HG02588 (cell line): ENCODE measurements at regions not wholly inside any gene's neighbourhood (a gene's known extent, or its start where the extent isn't known, plus 50 kb on each side); places are given as distances from the start of the nearest gene placed in this dataset.
"Not testable (repeated sequence)": the region's sequence is repeated elsewhere in the genome, so short reads cannot be mapped to it uniquely, and the experiment has no call there.

ENCODE experiments used
- ATAC-seq: cut with Tn5 transposase; IDR thresholded peaks from one replicate; pipeline ENCODE4 v1.9.1; 2021; ENCODE audit warnings: mild to moderate bottlenecking, moderate library complexity; ENCODE audit not compliant: unreplicated experiment

GRCh38 chr15:95119041-95119610, 887.8 kb downstream of the MCTP2 start:
- no peak for ATAC-seq

- ATAC-seq = no peak
These were observed 889.2 kb downstream of the MCTP2 start for GRCh38 chr15:95120595-95120994.

DNA sequence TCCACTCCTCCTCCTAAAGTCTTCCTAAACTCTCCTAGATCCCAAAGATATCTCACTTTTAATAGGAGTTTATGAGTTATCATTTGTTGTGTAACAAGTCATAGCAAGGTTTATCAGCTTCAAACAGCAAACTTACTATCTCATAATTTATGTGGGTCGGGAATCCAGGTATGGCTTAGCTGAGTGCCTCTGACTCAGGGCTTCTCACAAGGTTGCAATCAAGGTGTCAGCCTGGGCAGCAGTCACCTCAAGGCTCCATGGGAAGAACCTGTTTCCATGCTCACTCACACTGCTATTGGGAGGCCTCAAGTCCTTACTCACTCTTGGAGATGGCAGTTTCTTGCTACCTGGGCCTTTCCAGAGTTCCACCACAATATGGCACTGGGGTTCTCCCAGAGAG, 889.8 kb downstream of the MCTP2 start:
- ATAC-seq = no peak

GRCh38 chr15:95125803-95126202, 894.4 kb downstream of the MCTP2 start:
- no peak for ATAC-seq

DNA sequence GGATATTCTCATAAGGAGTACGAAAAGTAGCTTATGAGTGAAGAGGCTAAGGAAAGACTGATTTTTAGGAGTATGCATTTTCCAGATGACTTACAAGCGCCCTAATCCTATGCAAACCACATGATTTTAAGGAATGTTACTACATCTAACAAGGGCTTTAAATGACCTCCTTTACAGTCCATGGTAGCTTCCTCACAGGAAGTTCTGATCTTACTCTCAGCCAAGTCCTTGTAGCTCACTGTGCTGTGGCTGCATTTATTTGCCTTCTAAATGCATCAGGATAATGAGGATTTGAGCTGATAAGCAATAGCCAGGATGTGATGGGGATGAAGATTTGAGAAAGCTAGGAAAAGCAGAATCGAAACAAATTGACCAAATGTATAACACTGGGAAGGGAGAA, 896.0 kb downstream of the MCTP2 start:
- no peak for ATAC-seq

DNA sequence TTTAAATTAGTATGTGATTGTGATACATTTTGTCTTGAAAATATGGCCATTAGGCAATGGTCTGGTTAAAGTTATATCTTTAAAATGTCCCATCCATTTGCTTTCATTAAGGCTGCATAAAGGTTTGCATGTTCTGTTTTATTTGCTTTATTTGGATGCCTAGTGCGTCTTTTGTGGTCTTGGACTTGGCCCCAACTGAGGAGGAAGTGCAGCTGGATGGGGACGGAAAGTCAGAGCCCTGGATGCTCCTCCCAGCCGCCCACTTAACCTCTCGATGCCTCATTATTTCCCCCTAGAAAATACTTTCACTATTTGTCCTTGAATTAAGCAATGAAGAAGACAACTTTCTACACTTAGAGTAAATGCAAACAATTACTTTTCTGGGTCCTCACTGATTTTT, 898.2 kb downstream of the MCTP2 start:
- ATAC-seq = no peak

DNA sequence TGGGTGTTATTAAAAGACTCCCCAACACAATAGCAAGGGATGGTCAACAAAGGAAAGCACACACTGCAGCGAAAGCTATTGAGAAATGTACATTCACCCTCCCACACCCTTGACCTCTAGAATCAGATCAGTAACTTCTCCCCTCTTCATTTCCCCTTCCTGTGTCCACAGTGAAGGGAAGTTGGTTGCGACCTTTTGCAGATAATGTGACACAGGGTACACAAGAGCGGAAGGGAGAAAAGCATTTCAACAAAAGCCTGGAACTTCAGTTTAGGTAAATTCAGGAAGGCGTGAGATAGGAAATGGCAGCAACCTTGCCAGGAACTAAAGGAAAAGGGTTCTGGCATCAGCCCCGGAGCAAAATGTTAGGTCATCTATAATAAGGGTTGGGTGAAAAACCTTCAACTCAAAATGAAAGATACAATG, 899.8 kb downstream of the MCTP2 start:
- no peak for ATAC-seq

DNA sequence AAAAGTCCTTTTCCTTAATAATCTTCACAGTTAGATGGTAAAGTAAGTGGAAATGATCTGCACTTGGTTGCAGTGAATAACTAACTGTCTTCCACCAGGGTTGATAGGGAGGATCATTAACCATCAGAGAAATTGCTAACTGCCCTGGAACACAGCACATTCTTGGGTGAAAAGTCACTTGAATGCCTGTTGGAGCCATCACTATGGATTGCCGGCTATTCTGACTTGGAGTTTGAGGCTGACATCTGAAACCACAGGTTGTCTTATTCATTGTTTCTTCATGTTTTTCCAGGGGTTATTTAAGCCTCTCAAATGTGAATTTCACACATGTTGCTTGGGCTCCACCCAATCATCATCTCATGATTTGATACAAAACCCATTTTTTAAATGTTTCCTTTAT, 901.4 kb downstream of the MCTP2 start:
- no peak for ATAC-seq

DNA sequence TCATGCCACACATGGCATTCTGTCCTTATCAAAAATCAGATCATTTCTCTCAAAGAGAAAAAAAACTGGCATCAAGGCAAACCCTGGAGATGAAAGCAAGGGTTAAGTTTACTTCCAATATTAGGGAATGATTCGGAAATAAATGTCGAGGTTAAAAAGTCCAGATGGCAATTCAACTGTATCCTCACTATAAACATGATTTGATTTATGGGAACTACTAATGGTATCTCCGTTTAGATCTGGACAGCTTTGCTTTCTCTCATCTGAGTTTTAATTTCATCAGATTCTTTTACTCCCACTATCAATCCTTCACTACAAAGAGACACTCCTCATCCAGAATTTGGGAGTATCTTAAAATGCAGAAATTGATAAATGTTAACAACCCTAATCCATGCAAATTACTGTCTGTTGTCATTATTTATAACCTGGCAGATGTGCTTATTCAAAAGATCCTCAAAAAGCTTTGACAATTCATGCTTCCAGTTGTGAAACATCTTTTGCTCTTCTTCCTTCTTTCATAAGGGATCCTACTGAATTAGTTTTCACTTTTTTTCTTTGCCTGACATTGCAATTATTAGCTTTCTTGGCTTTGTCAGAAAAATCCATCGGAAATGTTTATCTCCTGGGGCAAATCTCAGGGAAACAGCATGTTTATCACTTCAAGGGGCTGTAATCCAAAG, 903.2 kb downstream of the MCTP2 start:
- ATAC-seq = no peak

DNA sequence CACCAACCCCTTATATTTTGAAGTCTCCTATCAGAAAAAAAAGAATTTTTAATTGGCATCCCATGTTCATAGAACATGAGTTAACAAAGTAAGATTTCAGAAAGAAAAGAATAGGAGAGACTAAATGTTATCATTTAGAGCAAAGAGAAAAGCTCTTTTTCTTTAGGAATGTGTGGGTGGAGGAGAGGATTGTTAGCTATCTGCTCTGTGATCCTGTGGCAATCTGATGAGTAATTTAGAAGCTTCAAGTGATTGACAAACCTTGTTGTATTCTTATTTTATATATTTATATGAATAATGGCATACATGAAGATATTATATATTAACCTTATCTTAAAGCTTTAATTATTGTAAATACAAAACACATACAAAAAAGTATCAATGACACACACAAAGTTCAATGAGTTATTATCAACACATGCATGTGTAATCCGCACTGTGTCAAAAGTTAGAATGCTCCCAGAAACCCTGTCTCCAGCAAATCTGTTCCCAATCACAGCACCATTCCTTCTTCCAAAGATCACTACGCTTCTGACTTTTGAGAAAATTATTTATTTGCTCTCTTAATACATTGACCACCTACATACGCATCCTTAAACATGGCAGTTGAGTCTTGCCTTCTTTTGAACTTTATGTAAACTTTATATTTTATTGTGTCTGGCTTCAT, 907.4 kb downstream of the MCTP2 start:
- ATAC-seq = no peak

GRCh38 chr15:95141486-95141885, 910.1 kb downstream of the MCTP2 start:
- no peak for ATAC-seq

- ATAC-seq = no peak
These were observed 911.2 kb downstream of the MCTP2 start for GRCh38 chr15:95142531-95142930.

- no peak for ATAC-seq
These were observed 915.1 kb downstream of the MCTP2 start for GRCh38 chr15:95146481-95146880.

DNA sequence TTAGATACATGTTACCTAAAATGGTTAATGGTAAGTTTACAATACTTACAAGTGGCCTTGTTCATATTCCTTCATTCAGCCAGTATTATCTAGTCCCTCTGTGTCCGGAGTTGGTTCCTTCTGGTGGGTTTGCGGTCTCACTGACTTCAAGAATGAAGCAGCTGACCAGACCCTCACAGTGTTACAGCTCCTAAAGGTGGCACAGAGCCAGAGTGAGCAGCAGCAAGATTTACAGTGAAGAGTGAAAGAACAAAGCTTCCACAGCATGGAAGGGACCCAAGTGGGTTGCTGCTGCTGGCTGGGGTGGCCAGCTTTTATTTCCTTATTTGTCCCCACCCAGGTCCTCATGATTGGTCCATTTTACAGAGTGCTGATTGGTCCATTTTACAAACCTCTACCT, 916.8 kb downstream of the MCTP2 start:
- no peak for ATAC-seq

DNA sequence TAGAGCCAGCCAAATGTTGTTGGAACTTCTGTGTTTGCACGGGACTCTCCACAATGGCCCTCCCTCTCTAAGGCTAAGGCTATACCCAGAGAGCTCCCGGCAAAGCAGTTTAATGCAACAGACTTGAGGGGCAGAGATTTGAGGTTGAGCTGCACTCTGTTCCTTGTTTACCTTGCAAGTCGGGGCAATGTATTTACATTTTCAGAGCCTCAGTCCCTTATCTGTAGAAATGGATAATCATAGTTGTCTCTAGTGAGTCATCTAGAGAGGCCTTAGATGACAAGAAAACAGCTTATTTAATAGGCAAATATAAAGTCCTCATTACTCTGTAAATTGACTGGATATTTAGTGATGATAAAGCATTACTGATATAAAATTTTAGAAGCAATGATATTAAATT, 917.7 kb downstream of the MCTP2 start:
- no peak for ATAC-seq

DNA sequence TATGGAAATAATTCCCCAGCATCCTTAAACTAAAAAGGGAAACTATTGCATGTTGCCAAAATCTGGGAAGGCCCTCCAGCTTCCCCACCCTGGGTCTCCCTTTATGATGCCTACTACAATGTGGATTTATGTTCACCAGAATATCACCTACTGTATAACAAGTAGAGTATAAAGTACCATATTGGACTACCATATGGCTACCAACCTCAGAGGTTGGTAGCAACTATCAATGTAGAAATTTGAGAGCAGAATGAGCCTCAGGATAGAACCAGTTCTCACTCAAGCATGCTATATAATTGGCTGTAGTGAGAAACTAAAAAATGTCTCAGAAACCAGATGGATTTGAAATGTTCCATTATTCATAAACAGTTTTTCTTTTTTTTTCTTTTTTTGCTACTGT, 918.4 kb downstream of the MCTP2 start:
- ATAC-seq = no peak

DNA sequence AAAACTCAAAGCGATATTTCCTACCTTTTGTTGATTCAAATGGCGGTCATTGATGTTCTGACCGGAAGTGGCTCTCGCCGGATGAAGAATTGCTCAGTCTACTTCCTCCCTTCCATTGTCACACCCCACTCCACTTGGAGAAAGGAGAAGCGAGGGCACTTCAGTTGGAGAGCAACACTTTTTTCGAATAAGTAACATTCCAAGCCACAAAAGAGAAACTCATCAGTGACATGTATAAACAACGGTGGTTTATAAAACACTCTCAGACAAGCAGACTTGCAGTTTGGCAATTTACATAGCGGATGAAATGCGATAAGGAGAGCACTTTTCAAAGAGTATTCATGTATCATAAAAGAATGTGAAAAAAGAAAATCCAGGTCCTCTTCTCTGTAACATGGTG, 919.1 kb downstream of the MCTP2 start:
- no peak for ATAC-seq

GRCh38 chr15:95152741-95153140, 921.4 kb downstream of the MCTP2 start:
- ATAC-seq = no peak

- not testable (repeated sequence) for ATAC-seq
These were observed 921.8 kb downstream of the MCTP2 start for GRCh38 chr15:95153201-95153600.

GRCh38 chr15:95160316-95160715, 929.0 kb downstream of the MCTP2 start:
- no peak for ATAC-seq

DNA sequence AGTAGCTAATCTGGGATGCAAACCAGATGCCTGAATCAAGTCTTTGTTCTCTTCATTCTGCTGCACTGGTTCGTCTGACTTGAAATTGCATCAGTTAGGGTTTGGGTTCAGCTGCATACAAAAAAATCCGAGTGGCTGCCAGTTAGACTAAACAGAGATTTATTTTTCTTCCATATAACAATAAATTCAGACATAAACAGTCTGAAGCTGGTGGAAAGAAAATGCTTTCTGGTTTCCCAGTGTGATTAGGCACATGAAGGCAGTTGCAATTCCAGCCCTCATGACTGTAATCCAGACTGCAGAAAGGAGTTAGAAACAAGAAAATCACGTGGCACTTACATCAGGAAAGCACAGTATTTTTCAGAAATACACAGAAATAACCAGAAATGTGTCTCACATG, 930.7 kb downstream of the MCTP2 start:
- ATAC-seq = no peak

DNA sequence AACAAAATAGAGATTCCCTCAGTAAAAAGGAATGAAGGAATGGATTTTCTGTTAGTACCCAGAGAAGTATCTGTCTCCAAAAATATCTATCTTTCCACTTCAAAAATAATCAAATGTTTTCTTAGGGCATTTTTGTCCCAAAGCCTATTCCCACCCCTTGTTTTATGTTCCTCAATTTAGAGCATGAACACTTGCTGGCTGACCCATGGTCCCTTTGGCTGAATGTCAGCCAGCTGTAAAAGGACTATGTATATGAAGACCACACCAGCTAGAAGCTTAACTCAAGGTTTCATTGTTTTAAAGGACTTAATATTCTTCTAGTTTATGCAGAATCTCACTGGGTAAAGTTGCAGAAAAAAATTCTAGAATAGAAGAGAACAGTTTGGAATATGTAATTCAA, 931.2 kb downstream of the MCTP2 start:
- ATAC-seq = no peak
